CD4-positive, alpha-beta T cell treated with Interleukin-21 for 1 hour (primary cell): ENCODE measurements at regions not wholly inside any gene's neighbourhood (a gene's known extent, or its start where the extent isn't known, plus 50 kb on each side); places are given as distances from the start of the nearest gene placed in this dataset.

Experiments
- DNase-seq: peaks from one replicate; pipeline ENCODE4 v3.0.0-alpha.2; 2020

- DNase-seq = no peak
These were observed 184.3 kb downstream of the MTRR start for GRCh38 chr5:8053270-8053669.

- DNase-seq = no peak
These were observed 188.8 kb downstream of the MTRR start for GRCh38 chr5:8057769-8058168.

- DNase-seq = no peak
These were observed 189.8 kb downstream of the MTRR start for GRCh38 chr5:8058616-8059190.

GRCh38 chr5:8059337-8059736 is 190.4 kb downstream of the MTRR start:
- DNase-seq = no peak

GRCh38 chr5:8060235-8060952 is 191.4 kb downstream of the MTRR start:
- DNase-seq = no peak

- DNase-seq = no peak
These were observed 192.0 kb downstream of the MTRR start for GRCh38 chr5:8060953-8061429.

- DNase-seq = no peak
These were observed 193.6 kb downstream of the MTRR start for GRCh38 chr5:8062521-8062920.

GRCh38 chr5:8068078-8068477 is 199.1 kb downstream of the MTRR start:
- DNase-seq = no peak

GRCh38 chr5:8070138-8070537 is 201.2 kb downstream of the MTRR start:
- DNase-seq = no peak

- no peak for DNase-seq
These were observed 210.1 kb downstream of the MTRR start for GRCh38 chr5:8079056-8079455.

GRCh38 chr5:8081179-8081578 is 212.2 kb downstream of the MTRR start:
- no peak for DNase-seq

GRCh38 chr5:8093669-8094068 is 224.7 kb downstream of the MTRR start:
- no peak for DNase-seq

- DNase-seq = no peak
These were observed 225.4 kb downstream of the MTRR start for GRCh38 chr5:8094304-8094703.

- no peak for DNase-seq
These were observed 228.2 kb downstream of the MTRR start for GRCh38 chr5:8097146-8097545.

GRCh38 chr5:8098081-8098480 is 229.1 kb downstream of the MTRR start:
- DNase-seq = no peak

- no peak for DNase-seq
These were observed 233.8 kb downstream of the MTRR start for GRCh38 chr5:8102714-8103113.

GRCh38 chr5:8114597-8115266 is 245.8 kb downstream of the MTRR start:
- no peak for DNase-seq

- no peak for DNase-seq
These were observed 254.6 kb downstream of the MTRR start for GRCh38 chr5:8123559-8123958.

GRCh38 chr5:8134609-8135008 is 265.7 kb downstream of the MTRR start:
- DNase-seq = no peak

- no peak for DNase-seq
These were observed 266.8 kb downstream of the MTRR start for GRCh38 chr5:8135742-8136141.

GRCh38 chr5:8136271-8136670 is 267.3 kb downstream of the MTRR start:
- DNase-seq = no peak

- DNase-seq = no peak
These were observed 269.1 kb downstream of the MTRR start for GRCh38 chr5:8137941-8138550.

GRCh38 chr5:8138884-8139283 is 269.9 kb downstream of the MTRR start:
- DNase-seq = no peak

- no peak for DNase-seq
These were observed 281.8 kb downstream of the MTRR start for GRCh38 chr5:8150791-8151190.
